Neural progenitor cell (in vitro differentiated cells): ENCODE measurements at regions not wholly inside any gene's neighbourhood (a gene's known extent, or its start where the extent isn't known, plus 50 kb on each side); places are given as distances from the start of the nearest gene placed in this dataset.

Source experiments
- DNase-seq: peaks from one replicate; pipeline ENCODE4 v3.0.0-alpha.2; 2016; ENCODE audit warnings: low spot score
- H2AFZ ChIP-seq: fragments of 200-600 bp; sonication (generic); replicated peaks from 2 replicates; pipeline ENCODE4 v1.6.1; 2016; ENCODE audit warnings: antibody characterized with exemption
- H3F3A ChIP-seq: fragments of 200-600 bp; sonication (generic); 2 replicates; pipeline ENCODE4 v1.6.1; 2016; ENCODE audit warnings: antibody characterized with exemption, low read depth
- H3K27ac ChIP-seq: fragments of 200-600 bp; sonication (generic); 2 replicates; pipeline ENCODE4 v1.5.1; 2016; ENCODE audit warnings: mild to moderate bottlenecking
- H3K27me3 ChIP-seq: fragments of 200-600 bp; sonication (generic); 2 replicates; pipeline ENCODE4 v1.6.1; 2016; ENCODE audit warnings: mild to moderate bottlenecking, moderate library complexity
- H3K36me3 ChIP-seq: fragments of 200-600 bp; sonication (generic); 2 replicates; pipeline ENCODE4 v1.5.1; 2016
- H3K4me1 ChIP-seq: fragments of 200-600 bp; sonication (generic); 2 replicates; pipeline ENCODE4 v1.6.1; 2016; ENCODE audit warnings: mixed run types
- H3K4me2 ChIP-seq: fragments of 200-600 bp; sonication (generic); 2 replicates; pipeline ENCODE4 v1.6.1; 2016
- H3K4me3 ChIP-seq: fragments of 200-600 bp; sonication (generic); 2 replicates; pipeline ENCODE4 v1.5.1; 2016
- H3K79me2 ChIP-seq: fragments of 200-600 bp; sonication (generic); 2 replicates; pipeline ENCODE4 v1.6.1; 2016; ENCODE audit warnings: low read depth
- H3K9ac ChIP-seq: fragments of 200-600 bp; sonication (generic); 2 replicates; pipeline ENCODE4 v1.6.1; 2016
- H3K9me3 ChIP-seq: fragments of 200-600 bp; sonication (generic); 2 replicates; pipeline ENCODE4 v1.5.1; 2016; ENCODE audit warnings: low read depth
- H4K20me1 ChIP-seq: fragments of 200-600 bp; sonication (generic); 2 replicates; pipeline ENCODE4 v1.6.1; 2016; ENCODE audit warnings: low read depth
- H3K27ac Mint-ChIP-seq: 3 replicates; pipeline ENCODE4 v1.8.0; 2021; ENCODE audit warnings: mixed read lengths
- H3K27me3 Mint-ChIP-seq: 2 replicates; pipeline ENCODE4 v1.8.0; 2022; ENCODE audit warnings: low read depth, mild to moderate bottlenecking, inconsistent platforms, moderate library complexity, mixed read lengths; ENCODE audit not compliant: insufficient read depth
- H3K36me3 Mint-ChIP-seq: 3 replicates; pipeline ENCODE4 v1.8.0; 2021; ENCODE audit warnings: mixed read lengths
- H3K4me1 Mint-ChIP-seq: 3 replicates; pipeline ENCODE4 v1.8.0; 2021; ENCODE audit warnings: mixed read lengths
- H3K4me3 Mint-ChIP-seq: 3 replicates; pipeline ENCODE4 v1.8.0; 2021; ENCODE audit warnings: mild to moderate bottlenecking, moderate library complexity, mixed read lengths
- H3K9me3 Mint-ChIP-seq: 3 replicates; pipeline ENCODE4 v1.8.0; 2020; ENCODE audit warnings: mixed read lengths
- CTCF ChIP-seq: fragments of 200-600 bp; sonication (generic); IDR thresholded peaks from 2 replicates; pipeline ENCODE4 v1.5.1; 2017; ENCODE audit warnings: antibody characterized with exemption, mild to moderate bottlenecking
- EZH2 ChIP-seq: fragments of 200-600 bp; sonication (generic); IDR thresholded peaks from 2 replicates; pipeline ENCODE4 v1.6.1; 2017; ENCODE audit warnings: antibody characterized with exemption, mild to moderate bottlenecking, moderate library complexity
- EZH2phosphoT487 ChIP-seq: fragments of 200-600 bp; sonication (generic); IDR thresholded peaks from 2 replicates; pipeline ENCODE4 v1.6.1; 2017; ENCODE audit warnings: antibody characterized with exemption

- Mint-ChIP-seq H3K36me3 (no peaks in the 10 kb centered on the region), H3K4me3 (no peak overlapping the region), H3K27me3 (no peaks in the 10 kb centered on the region), H3K27ac (no peak overlapping the region), H3K4me1 (no peaks in the 10 kb centered on the region), H3K9me3 (peaks cover 2% of the 10 kb centered on the region)
- Histone ChIP-seq H3K4me3 (no peak overlapping the region), H3K27ac (no peak overlapping the region), H3K36me3 (no peaks in the 10 kb centered on the region), H3K27me3 (no peaks in the 10 kb centered on the region), H3K9ac (no peak overlapping the region), H3K4me1 (no peaks in the 10 kb centered on the region), H2AFZ (no peak overlapping the region), H3F3A (no peaks in the 10 kb centered on the region), H3K4me2 (no peak overlapping the region), H4K20me1 (no peaks in the 10 kb centered on the region), H3K79me2 (no peaks in the 10 kb centered on the region), H3K9me3 (no peaks in the 10 kb centered on the region)
- no peak for TF ChIP-seq CTCF
- TF ChIP-seq EZH2phosphoT487 = no peak
- TF ChIP-seq EZH2 = no peak
- DNase-seq = no peak
Measured at GRCh38 chr13:82934000-82934399, 948.3 kb downstream of the SLITRK1 start.

GRCh38 chr13:82925114-82925513 is 957.2 kb downstream of the SLITRK1 start:
- Histone ChIP-seq H3K4me1 (no peaks in the 10 kb centered on the region), H3K79me2 (no peaks in the 10 kb centered on the region), H3K36me3 (no peaks in the 10 kb centered on the region), H2AFZ (no peak overlapping the region), H3F3A (no peaks in the 10 kb centered on the region), H3K4me2 (no peak overlapping the region), H3K27ac (no peak overlapping the region), H3K27me3 (no peaks in the 10 kb centered on the region), H3K4me3 (no peak overlapping the region), H4K20me1 (no peaks in the 10 kb centered on the region), H3K9me3 (no peaks in the 10 kb centered on the region), H3K9ac (no peak overlapping the region)
- DNase-seq = no peak
- H3K4me3 Mint-ChIP-seq = no peak overlapping the region
- H3K27ac Mint-ChIP-seq = no peak overlapping the region
- no peaks in the 10 kb centered on the region for H3K36me3 Mint-ChIP-seq
- H3K27me3 Mint-ChIP-seq = no peaks in the 10 kb centered on the region
- no peaks in the 10 kb centered on the region for H3K9me3 Mint-ChIP-seq
- no peaks in the 10 kb centered on the region for H3K4me1 Mint-ChIP-seq
- TF ChIP-seq EZH2 (no peak), CTCF (no peak), EZH2phosphoT487 (no peak)

- Histone ChIP-seq H3K9ac (no peak overlapping the region), H3K4me3 (no peak overlapping the region), H3K79me2 (no peaks in the 10 kb centered on the region), H2AFZ (no peak overlapping the region), H3K27ac (no peak overlapping the region), H4K20me1 (no peaks in the 10 kb centered on the region), H3K9me3 (no peaks in the 10 kb centered on the region), H3K4me2 (no peak overlapping the region), H3K4me1 (no peaks in the 10 kb centered on the region), H3K36me3 (no peaks in the 10 kb centered on the region), H3F3A (no peaks in the 10 kb centered on the region), H3K27me3 (no peaks in the 10 kb centered on the region)
- H3K9me3 Mint-ChIP-seq = no peaks in the 10 kb centered on the region
- no peaks in the 10 kb centered on the region for H3K27me3 Mint-ChIP-seq
- TF ChIP-seq CTCF = no peak
- no peak for TF ChIP-seq EZH2phosphoT487
- no peak for TF ChIP-seq EZH2
- no peaks in the 10 kb centered on the region for H3K4me1 Mint-ChIP-seq
- no peak overlapping the region for H3K4me3 Mint-ChIP-seq
- no peak for DNase-seq
- H3K27ac Mint-ChIP-seq = no peak overlapping the region
- H3K36me3 Mint-ChIP-seq = no peaks in the 10 kb centered on the region
Measured at GRCh38 chr13:82917984-82918383, 964.3 kb downstream of the SLITRK1 start.

- no peaks in the 10 kb centered on the region for H3K9me3 Mint-ChIP-seq
- no peaks in the 10 kb centered on the region for H3K27me3 Mint-ChIP-seq
Measured at GRCh38 chr13:82912564-82912963, 969.7 kb downstream of the SLITRK1 start.

More at GRCh38 chr13:82912564-82912963, 969.7 kb downstream of the SLITRK1 start:
- Histone ChIP-seq H2AFZ (no peak overlapping the region), H3F3A (no peaks in the 10 kb centered on the region), H3K27me3 (no peaks in the 10 kb centered on the region), H3K4me3 (no peak overlapping the region), H3K4me1 (no peaks in the 10 kb centered on the region), H3K36me3 (no peaks in the 10 kb centered on the region), H4K20me1 (no peaks in the 10 kb centered on the region), H3K27ac (no peak overlapping the region), H3K9me3 (no peaks in the 10 kb centered on the region), H3K9ac (no peak overlapping the region), H3K4me2 (no peak overlapping the region), H3K79me2 (no peaks in the 10 kb centered on the region)
- no peaks in the 10 kb centered on the region for H3K4me1 Mint-ChIP-seq
- DNase-seq = no peak
- no peaks in the 10 kb centered on the region for H3K36me3 Mint-ChIP-seq
- H3K27ac Mint-ChIP-seq = no peak overlapping the region
- TF ChIP-seq EZH2 (no peak), EZH2phosphoT487 (no peak), CTCF (no peak)
- H3K4me3 Mint-ChIP-seq = no peak overlapping the region
